Kidney glomerular epithelial cell (primary cell): ENCODE measurements at regions not wholly inside any gene's neighbourhood (a gene's known extent, or its start where the extent isn't known, plus 50 kb on each side); places are given as distances from the start of the nearest gene placed in this dataset.
"Not testable (repeated sequence)": the region's sequence is repeated elsewhere in the genome, so short reads cannot be mapped to it uniquely, and the experiment has no call there.

Experiments used
- DNase-seq: peaks from one replicate; lab custom pipeline; 2025; lab: John Stamatoyannopoulos, UW

GRCh38 chr9:26492608-26493521 lies 399.7 kb downstream of the CAAP1 start:
- not testable (repeated sequence) for DNase-seq

- DNase-seq = not testable (repeated sequence)
Measured at GRCh38 chr9:26491922-26492607, 400.5 kb downstream of the CAAP1 start.

GRCh38 chr9:26483991-26484390 lies 408.6 kb downstream of the CAAP1 start:
- no peak for DNase-seq

GRCh38 chr9:26477963-26478362 lies 414.6 kb downstream of the CAAP1 start:
- DNase-seq = no peak

- DNase-seq = no peak
Measured at GRCh38 chr9:26471261-26471660, 421.3 kb downstream of the CAAP1 start.

- DNase-seq = no peak
Measured at GRCh38 chr9:26470284-26470683, 422.3 kb downstream of the CAAP1 start.

GRCh38 chr9:26463837-26464236 lies 428.8 kb downstream of the CAAP1 start:
- DNase-seq = no peak

- no peak for DNase-seq
Measured at GRCh38 chr9:26462751-26463150, 429.9 kb downstream of the CAAP1 start.

GRCh38 chr9:26462213-26462612 lies 430.4 kb downstream of the CAAP1 start:
- DNase-seq = no peak

- no peak for DNase-seq
Measured at GRCh38 chr9:26460624-26461023, 432.0 kb downstream of the CAAP1 start.

GRCh38 chr9:26459959-26460358 lies 432.6 kb downstream of the CAAP1 start:
- DNase-seq = no peak

- DNase-seq = no peak
Measured at GRCh38 chr9:26458054-26458453, 434.5 kb downstream of the CAAP1 start.

- no peak for DNase-seq
Measured at GRCh38 chr9:26457151-26457550, 435.5 kb downstream of the CAAP1 start.

- DNase-seq = no peak
Measured at GRCh38 chr9:26439061-26439624, 453.5 kb downstream of the CAAP1 start.

GRCh38 chr9:26437056-26437711 lies 455.4 kb downstream of the CAAP1 start:
- no peak for DNase-seq

- no peak for DNase-seq
Measured at GRCh38 chr9:26426551-26427131, 466.0 kb downstream of the CAAP1 start.

GRCh38 chr9:26418480-26418879 lies 474.1 kb downstream of the CAAP1 start:
- no peak for DNase-seq

- no peak for DNase-seq
Measured at GRCh38 chr9:26415528-26415927, 477.1 kb downstream of the CAAP1 start.

- no peak for DNase-seq
Measured at GRCh38 chr9:26413611-26414010, 479.0 kb downstream of the CAAP1 start.

GRCh38 chr9:26412446-26412845 lies 480.2 kb downstream of the CAAP1 start:
- DNase-seq = no peak

GRCh38 chr9:26406676-26407075 lies 485.9 kb downstream of the CAAP1 start:
- no peak for DNase-seq

- DNase-seq = no peak
Measured at GRCh38 chr9:26399556-26399955, 493.0 kb downstream of the CAAP1 start.
